Middle frontal gyrus (tissue), 1 donor: ENCODE measurements at regions not wholly inside any gene's neighbourhood (a gene's known extent, or its start where the extent isn't known, plus 50 kb on each side); places are given as distances from the start of the nearest gene placed in this dataset.

Experiments
- DNase-seq: peaks from one replicate; pipeline ENCODE4 v3.0.0-alpha.2; 2015; ENCODE audit warnings: low spot score; ENCODE audit errors: extremely low spot score

DNA sequence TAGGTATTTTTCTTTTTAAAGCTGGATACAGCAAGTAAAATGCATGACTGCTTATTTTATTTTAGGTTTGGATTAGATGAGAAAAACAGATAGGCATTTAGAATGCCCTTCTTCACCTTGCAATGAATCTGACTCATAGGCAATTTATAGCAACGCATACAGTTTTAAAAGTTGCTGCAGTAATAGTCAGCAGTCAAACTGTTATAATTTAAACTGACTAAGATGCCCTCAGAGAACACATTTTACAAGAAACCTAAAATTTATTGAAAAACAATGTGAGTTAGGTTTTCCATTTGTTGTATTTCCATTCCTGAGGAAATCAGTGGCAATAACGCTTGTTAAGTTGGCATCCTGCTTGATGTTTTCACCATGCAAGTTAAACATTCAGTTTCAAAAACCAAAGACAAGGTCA, 1128.2 kb upstream of the PCDH9 start:
- DNase-seq: no peak

DNA sequence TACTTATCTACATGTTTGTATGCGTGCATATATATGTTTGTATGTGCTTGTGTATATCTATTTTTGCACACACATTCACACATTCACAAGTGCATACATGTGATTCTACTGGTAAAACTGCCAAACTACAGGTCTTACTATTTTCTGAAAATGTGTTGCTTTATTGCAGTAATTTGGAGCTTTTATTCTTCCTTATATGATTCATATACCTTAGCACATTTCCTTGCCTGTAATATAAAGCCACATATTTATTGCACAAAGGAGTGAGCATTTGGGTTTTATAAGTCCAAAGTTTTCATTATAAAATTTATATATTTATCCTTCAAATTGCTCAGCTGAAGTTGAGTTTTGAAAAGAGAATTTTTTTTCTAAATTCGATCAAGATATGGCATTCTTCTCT, 1120.4 kb upstream of the PCDH9 start:
- no peak for DNase-seq

DNA sequence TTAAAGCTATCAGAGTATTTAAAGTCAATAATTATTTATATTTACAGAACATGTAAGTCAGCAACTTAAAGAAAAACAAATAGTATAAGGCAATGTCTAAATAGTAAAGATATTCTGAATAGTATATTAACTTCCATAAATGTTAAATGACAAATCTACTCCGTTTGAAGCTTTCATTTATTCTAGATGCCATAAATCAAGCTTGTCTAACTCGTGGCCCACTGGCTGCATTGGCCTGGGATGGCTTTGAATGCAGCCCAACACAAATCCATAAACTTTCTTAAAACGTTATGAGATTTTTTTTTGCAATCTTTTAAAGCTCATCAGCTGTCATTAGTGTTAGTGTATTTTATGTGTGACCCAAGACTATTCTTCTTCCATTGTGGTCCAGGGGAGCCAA, 1117.1 kb upstream of the PCDH9 start:
- DNase-seq: no peak

DNA sequence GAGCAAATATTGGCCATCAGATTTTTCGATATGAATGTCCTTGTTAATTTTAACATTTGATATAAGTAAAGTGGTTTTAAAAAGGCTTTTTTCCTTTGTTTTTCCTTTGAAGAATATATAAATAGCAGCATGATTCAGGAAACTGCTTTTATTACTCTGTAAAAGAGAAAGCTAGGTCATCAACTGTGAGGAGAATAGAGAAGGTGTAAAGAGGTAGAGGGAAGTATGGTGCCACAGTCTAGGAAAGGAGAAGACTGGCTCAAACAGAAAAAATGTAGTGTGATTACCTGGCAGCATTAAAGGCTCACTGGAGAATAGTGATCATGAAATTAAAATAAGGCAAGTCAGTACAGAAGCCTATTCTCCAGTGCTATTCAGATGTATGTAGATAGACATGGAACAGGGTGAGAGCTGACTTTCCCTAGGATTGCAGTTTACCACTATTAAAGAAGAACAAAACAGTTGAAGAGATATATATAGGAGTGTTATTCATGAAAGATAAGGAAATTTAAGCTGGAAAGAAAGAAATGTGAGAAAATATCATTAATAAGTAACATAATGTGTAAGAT, 1115.9 kb upstream of the PCDH9 start:
- no peak for DNase-seq

GRCh38 chr13:68323124-68323523, 1093.0 kb upstream of the PCDH9 start:
- DNase-seq: no peak

GRCh38 chr13:68319384-68319783, 1089.2 kb upstream of the PCDH9 start:
- DNase-seq: no peak

- DNase-seq: no peak
Measured at GRCh38 chr13:68304286-68304893, 1074.3 kb upstream of the PCDH9 start.

- DNase-seq: no peak
Measured at GRCh38 chr13:68293631-68294030, 1063.5 kb upstream of the PCDH9 start.

GRCh38 chr13:68292601-68293000, 1062.5 kb upstream of the PCDH9 start:
- DNase-seq: no peak

DNA sequence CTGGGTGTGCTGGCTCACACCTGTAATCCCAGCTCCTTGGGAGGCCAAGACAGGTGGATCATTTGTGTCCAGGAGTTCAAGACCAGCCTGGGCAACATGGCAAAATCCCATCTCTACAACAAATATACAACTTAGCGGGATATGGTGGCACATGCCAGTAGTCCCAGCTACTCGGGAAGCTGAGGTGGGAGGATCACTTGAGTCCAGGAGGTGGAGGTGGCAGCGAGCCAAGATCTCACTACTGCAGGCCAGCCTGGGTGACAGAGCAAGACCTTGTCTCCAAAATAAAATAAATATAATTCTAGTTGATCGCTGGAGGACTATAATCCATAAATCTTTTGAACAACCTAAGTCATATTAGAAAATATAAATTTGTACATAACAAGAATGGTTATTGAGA, 1061.5 kb upstream of the PCDH9 start:
- no peak for DNase-seq

GRCh38 chr13:68275758-68276157, 1045.6 kb upstream of the PCDH9 start:
- DNase-seq: no peak

- DNase-seq: no peak
Measured at GRCh38 chr13:68272652-68273051, 1042.5 kb upstream of the PCDH9 start.

GRCh38 chr13:68264692-68265091, 1034.6 kb upstream of the PCDH9 start:
- DNase-seq: no peak

- DNase-seq: no peak
Measured at GRCh38 chr13:68261105-68261504, 1031.0 kb upstream of the PCDH9 start.

- DNase-seq: no peak
Measured at GRCh38 chr13:68257111-68257842, 1027.1 kb upstream of the PCDH9 start.

GRCh38 chr13:68254151-68254550, 1024.0 kb upstream of the PCDH9 start:
- no peak for DNase-seq

DNA sequence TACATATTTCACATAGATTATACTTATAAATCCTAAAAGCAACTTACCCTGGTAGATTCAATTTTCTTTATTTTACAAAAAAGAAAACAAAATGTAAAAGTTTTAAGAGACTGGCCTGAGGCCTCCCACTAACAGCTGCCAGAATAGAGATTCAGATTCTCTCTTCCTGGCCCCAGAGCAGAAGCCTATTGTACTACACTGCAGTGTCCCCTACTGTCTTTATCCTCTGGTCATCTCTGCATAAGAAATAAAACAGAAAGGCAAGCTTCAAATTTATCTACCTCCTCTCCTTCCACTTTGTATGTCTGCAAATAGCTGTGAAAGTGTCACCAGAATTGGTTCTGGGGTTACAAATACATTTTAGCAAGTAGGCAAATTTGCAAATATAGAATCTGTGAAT, 1004.1 kb upstream of the PCDH9 start:
- no peak for DNase-seq

GRCh38 chr13:68232351-68233130, 1002.4 kb upstream of the PCDH9 start:
- no peak for DNase-seq

- DNase-seq: no peak
Measured at GRCh38 chr13:68214691-68215415, 984.7 kb upstream of the PCDH9 start.

DNA sequence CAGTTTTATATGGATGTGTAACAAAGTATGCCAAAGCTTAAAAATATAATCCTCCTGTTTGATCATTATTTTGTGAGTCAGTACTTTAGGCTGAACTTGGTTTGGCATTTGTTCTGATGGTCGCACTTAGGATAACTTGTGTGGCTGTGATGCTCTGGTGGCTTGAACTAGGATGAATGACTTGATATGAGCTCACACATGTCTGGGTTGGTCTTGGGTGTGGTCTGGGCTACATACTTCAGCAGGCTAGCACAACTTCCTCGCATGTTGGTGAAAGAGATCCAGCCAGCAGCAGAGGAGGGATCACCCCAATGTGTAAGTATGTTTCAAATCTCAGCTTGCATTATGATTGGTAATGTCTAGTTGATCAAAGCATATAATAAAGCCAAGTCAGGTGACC, 969.1 kb upstream of the PCDH9 start:
- DNase-seq: no peak

DNA sequence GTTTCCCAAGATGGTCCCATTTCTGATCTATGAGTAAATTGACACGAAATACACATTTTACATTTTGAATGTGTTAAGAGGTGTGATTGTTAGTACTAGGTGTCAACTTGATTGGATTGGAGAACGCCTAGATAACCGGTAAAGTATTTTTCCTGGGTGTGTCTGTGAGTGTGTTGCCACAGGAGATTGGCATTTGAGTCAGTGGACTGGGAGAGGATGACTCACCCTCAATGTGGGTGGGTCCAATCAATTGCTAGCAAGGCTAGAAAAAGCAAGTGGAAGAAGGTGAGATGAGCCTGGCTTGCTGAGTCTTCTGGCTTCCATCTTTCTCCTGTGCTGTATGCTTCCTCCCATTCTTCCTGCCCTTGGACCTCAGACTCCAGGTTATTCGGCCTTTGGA, 960.7 kb upstream of the PCDH9 start:
- DNase-seq: no peak
